Natural killer cell (primary cell): ENCODE measurements at regions not wholly inside any gene's neighbourhood (a gene's known extent, or its start where the extent isn't known, plus 50 kb on each side); places are given as distances from the start of the nearest gene placed in this dataset.

Experiments used
- ATAC-seq, 3 donors: fragments of 150-1000 bp in 2 of 3; fragments of 200-7000 bp in 1 of 3; cut with Tn5 transposase; 1 replicate in 1 of 3; 2 replicates in 2 of 3; pipeline ENCODE4 v1.10.0; 2021; ENCODE audit warnings: mild to moderate bottlenecking in 2 of 3, moderate library complexity in 2 of 3
- DNase-seq, 2 donors: peaks; one replicate each; pipeline versions ENCODE4 v3.0.0 to v3.0.0-alpha.2; 2013 to 2021; ENCODE audit warnings: mixed read lengths in 1 of 2
- H3K27ac ChIP-seq: one replicate; pipeline ENCODE4 v1.5.1; 2013; ENCODE audit warnings: mild to moderate bottlenecking, low read length
- H3K27me3 ChIP-seq: one replicate; pipeline ENCODE4 v1.6.1; 2013; ENCODE audit warnings: low read length; ENCODE audit not compliant: control insufficient read depth, insufficient read depth
- H3K36me3 ChIP-seq: one replicate; pipeline ENCODE4 v1.6.1; 2013; ENCODE audit warnings: low read length; ENCODE audit not compliant: control insufficient read depth, insufficient read depth
- H3K4me1 ChIP-seq: one replicate; pipeline ENCODE4 v1.6.1; 2013; ENCODE audit warnings: low read length; ENCODE audit not compliant: control insufficient read depth, insufficient read depth
- H3K4me3 ChIP-seq: one replicate; pipeline ENCODE4 v1.5.1; 2013; ENCODE audit warnings: low read length
- H3K9me3 ChIP-seq: one replicate; pipeline ENCODE4 v1.6.1; 2013; ENCODE audit warnings: low read length; ENCODE audit not compliant: control insufficient read depth, insufficient read depth
- H3K27ac Mint-ChIP-seq, 2 donors: one replicate each; pipeline ENCODE4 v1.8.0; 2022; ENCODE audit warnings: mild to moderate bottlenecking in 2 of 2, mixed read lengths in 2 of 2, moderate library complexity in 1 of 2
- H3K27me3 Mint-ChIP-seq, 2 donors: one replicate each; pipeline ENCODE4 v1.8.0; 2022; ENCODE audit warnings: low read depth in 2 of 2, mixed read lengths in 2 of 2
- H3K36me3 Mint-ChIP-seq: one replicate; pipeline ENCODE4 v1.8.0; 2022; ENCODE audit warnings: mixed read lengths
- H3K4me1 Mint-ChIP-seq, 2 donors: one replicate each; pipeline ENCODE4 v1.8.0; 2022; ENCODE audit warnings: mixed read lengths in 2 of 2
- H3K4me3 Mint-ChIP-seq: one replicate; pipeline ENCODE4 v1.8.0; 2022; ENCODE audit warnings: mild to moderate bottlenecking, moderate library complexity, mixed read lengths
- H3K9me3 Mint-ChIP-seq, 2 donors: one replicate each; pipeline ENCODE4 v1.8.0; 2022; ENCODE audit warnings: mixed read lengths in 2 of 2
- CTCF ChIP-seq: fragments of 200-600 bp; IDR thresholded peaks from one replicate; pipeline ENCODE4 v1.8.0; 2022; ENCODE audit warnings: antibody characterized with exemption
- WGBS: methylation state at CpG from one replicate; pipeline ENCODE4 v1.1.7; 2013; ENCODE audit warnings: missing lambda C conversion rate; ENCODE audit not compliant: insufficient coverage; 5-methylcytosine and 5-hydroxymethylcytosine counted together
- intact Hi-C: fragments of 100-400 bp; cut with micrococcal nuclease; formaldehyde crosslinking; loops from one replicate; pipeline ENCODE4 v1.14.2; 2022

DNA sequence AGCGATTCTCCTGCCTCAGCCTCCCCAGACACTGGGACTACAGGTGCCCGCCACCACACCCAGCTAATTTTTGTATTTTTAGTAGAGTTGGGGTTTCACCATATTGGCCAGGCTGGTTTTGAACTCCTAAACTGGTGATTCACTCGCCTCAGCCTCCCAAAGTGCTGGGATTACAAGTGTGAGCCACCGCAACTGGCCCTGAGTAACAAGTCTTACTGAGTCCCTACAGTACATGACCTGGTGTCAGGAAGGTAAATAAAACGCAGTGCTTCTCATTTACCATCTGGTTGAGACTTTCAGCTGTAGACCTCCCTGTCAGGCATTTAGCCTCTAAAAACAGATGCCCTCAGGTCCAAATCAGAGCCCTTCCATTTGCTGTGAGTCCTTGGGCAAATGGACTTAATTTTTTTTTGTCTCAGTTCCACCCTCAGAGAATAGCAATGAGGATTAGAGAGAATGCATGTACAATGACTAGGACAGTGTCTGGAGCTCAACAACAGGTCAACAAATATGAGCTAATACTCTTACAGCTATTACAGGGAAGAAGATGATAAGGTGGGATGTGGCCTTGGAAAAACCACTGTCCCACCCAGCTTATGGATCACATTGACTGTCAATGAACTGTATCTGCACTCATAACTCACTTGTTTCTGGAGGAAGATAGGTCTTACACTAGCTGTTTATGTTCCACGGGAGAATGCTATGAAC, 70.5 kb downstream of the PHLDA1 start:
- no peaks in the 10 kb centered on the region for H3K36me3 ChIP-seq
- no peaks in the 10 kb centered on the region for H3K9me3 ChIP-seq
- H3K4me3 ChIP-seq: no peak overlapping the region
- Mint-ChIP-seq H3K36me3 (no peaks in the 10 kb centered on the region), H3K4me1 (peaks cover 17 to 21% of the 10 kb centered on the region in 2 donors), H3K4me3 (no peak overlapping the region), H3K27ac (peak overlapping the region in 1 of 2 donors; percentile 16), H3K9me3 (no peaks in the 10 kb centered on the region), H3K27me3 (no peaks in the 10 kb centered on the region)
- WGBS: 96% methylated on average over 6 of the region's 6 CpGs
- TF ChIP-seq CTCF: no peak
- peaks cover 3% of the 10 kb centered on the region for H3K4me1 ChIP-seq
- DNase-seq (no peak), ATAC-seq (no peak)
- H3K27ac ChIP-seq: no peak overlapping the region
- intact Hi-C loops: no loop called here
- no peaks in the 10 kb centered on the region for H3K27me3 ChIP-seq

DNA sequence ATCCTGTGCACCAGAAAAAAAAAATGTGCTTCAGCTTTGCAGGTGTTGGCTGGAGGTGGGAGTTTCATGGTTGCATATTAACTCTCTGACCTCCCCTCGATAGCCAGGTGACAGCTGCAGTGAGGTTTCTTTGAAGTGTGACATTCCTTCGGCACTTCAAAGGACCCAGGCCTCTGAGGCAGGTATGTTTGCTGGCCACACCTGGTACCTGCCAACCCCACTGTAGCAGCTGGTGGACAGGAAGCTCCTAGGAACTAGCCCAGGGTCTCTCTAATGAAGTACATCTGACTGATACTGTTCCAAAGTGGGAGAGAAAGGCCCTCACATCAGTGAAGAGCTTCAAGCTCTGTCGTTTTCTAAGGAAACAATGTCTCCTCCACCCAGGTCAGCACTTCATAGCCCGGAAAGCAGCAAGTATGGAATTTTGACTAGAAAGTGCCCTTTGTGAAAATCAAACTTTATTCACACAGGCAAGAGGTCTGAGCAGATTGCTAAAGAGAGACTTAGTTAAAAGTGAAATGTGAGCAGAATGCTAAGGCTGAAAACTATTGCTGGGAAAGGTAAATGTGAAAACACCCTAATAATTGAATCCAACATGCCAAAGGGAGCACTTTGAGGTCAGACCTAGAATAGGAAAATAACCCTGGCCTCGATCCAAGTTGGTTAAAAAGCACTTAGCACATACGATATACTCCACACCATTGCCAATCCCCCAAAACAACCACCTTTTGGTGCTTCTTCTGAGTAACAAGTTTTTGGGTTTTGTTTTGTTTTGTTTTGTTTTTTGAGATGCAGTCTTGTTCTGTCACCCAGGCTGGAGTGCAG, 71.3 kb downstream of the PHLDA1 start:
- Mint-ChIP-seq H3K4me1 (peaks cover 17 to 21% of the 10 kb centered on the region in 2 donors), H3K9me3 (no peaks in the 10 kb centered on the region), H3K4me3 (no peak overlapping the region), H3K27ac (no peak overlapping the region), H3K36me3 (no peaks in the 10 kb centered on the region), H3K27me3 (no peaks in the 10 kb centered on the region)
- intact Hi-C loops: no loop called here
- DNase-seq: no peak
- no peak for TF ChIP-seq CTCF
- Histone ChIP-seq H3K27me3 (no peaks in the 10 kb centered on the region), H3K4me3 (no peak overlapping the region), H3K27ac (no peak overlapping the region), H3K36me3 (no peaks in the 10 kb centered on the region), H3K9me3 (no peaks in the 10 kb centered on the region), H3K4me1 (peaks cover 3% of the 10 kb centered on the region)
- no peak for ATAC-seq
- 59% methylated on average over 5 of the region's 6 CpGs for WGBS

DNA sequence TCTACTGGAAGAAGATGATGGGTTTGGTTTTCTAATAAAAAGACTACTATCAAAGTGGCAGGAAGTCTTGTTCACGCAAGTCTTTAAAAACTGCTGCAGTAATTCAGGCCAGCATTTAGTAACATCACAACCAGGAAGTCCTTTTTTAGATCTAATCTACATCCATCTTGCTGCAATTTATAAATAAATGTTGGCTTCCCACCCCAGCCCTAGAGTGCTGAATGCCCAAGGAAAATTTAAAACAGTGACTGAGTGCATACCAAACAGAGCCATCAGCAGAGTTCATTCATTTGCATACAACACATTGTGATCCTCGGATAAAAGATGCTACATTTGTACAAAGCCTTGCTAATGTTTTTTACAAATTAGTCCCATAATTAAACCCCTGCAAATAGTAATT, 72.1 kb downstream of the PHLDA1 start:
- no peaks in the 10 kb centered on the region for H3K27me3 Mint-ChIP-seq
- no peak overlapping the region for H3K27ac ChIP-seq
- H3K9me3 ChIP-seq: no peaks in the 10 kb centered on the region
- ATAC-seq: no peak
- 59% methylated on average over 2 of the region's 2 CpGs for WGBS
- H3K36me3 Mint-ChIP-seq: no peaks in the 10 kb centered on the region
- H3K36me3 ChIP-seq: no peaks in the 10 kb centered on the region
- H3K4me3 Mint-ChIP-seq: no peak overlapping the region
- DNase-seq: no peak
- peak overlapping the region; percentile 29 to 41 for H3K27ac Mint-ChIP-seq
- TF ChIP-seq CTCF: no peak
- peaks cover 3% of the 10 kb centered on the region for H3K4me1 ChIP-seq
- no peak overlapping the region for H3K4me3 ChIP-seq
- no peaks in the 10 kb centered on the region for H3K9me3 Mint-ChIP-seq
- H3K4me1 Mint-ChIP-seq: peaks cover 17 to 18% of the 10 kb centered on the region in 2 donors
- no peaks in the 10 kb centered on the region for H3K27me3 ChIP-seq
- intact Hi-C loops: no loop called here
